NOMO-1 treated with DMSO at 0.1 percent for 48 hours (cell line): ENCODE measurements at regions not wholly inside any gene's neighbourhood (a gene's known extent, or its start where the extent isn't known, plus 50 kb on each side); places are given as distances from the start of the nearest gene placed in this dataset.
"Not testable (repeated sequence)": the region's sequence is repeated elsewhere in the genome, so short reads cannot be mapped to it uniquely, and the experiment has no call there.

Experiments
- DNase-seq: peaks from one replicate; lab custom pipeline; 2025; ENCODE audit not compliant: unreplicated experiment; lab: John Stamatoyannopoulos, UW

GRCh38 chr15:26083457-26083856, 220.3 kb upstream of the ATP10A start:
- DNase-seq = no peak

- peak; percentile 95 for DNase-seq
Observed at GRCh38 chr15:26082221-26083109, 219.3 kb upstream of the ATP10A start.

- no peak for DNase-seq
Observed at GRCh38 chr15:26081758-26082220, 218.7 kb upstream of the ATP10A start.

- DNase-seq = no peak
Observed at GRCh38 chr15:26075770-26076169, 212.6 kb upstream of the ATP10A start.

- DNase-seq = no peak
Observed at GRCh38 chr15:26073430-26074333, 210.6 kb upstream of the ATP10A start.

- no peak for DNase-seq
Observed at GRCh38 chr15:26070095-26070532, 207.0 kb upstream of the ATP10A start.

GRCh38 chr15:26069231-26069641, 206.1 kb upstream of the ATP10A start:
- DNase-seq = no peak

- DNase-seq = no peak
Observed at GRCh38 chr15:26066896-26067295, 203.8 kb upstream of the ATP10A start.

GRCh38 chr15:26065723-26066122, 202.6 kb upstream of the ATP10A start:
- no peak for DNase-seq

- DNase-seq = no peak
Observed at GRCh38 chr15:26061248-26061647, 198.1 kb upstream of the ATP10A start.

- not testable (repeated sequence) for DNase-seq
Observed at GRCh38 chr15:26056766-26057165, 193.6 kb upstream of the ATP10A start.

GRCh38 chr15:26051761-26052675, 188.9 kb upstream of the ATP10A start:
- no peak for DNase-seq

- no peak for DNase-seq
Observed at GRCh38 chr15:26050984-26051383, 187.9 kb upstream of the ATP10A start.

- no peak for DNase-seq
Observed at GRCh38 chr15:26049900-26050657, 187.0 kb upstream of the ATP10A start.

- DNase-seq = no peak
Observed at GRCh38 chr15:26048669-26049068, 185.5 kb upstream of the ATP10A start.

- DNase-seq = no peak
Observed at GRCh38 chr15:26045516-26045915, 182.4 kb upstream of the ATP10A start.

- DNase-seq = no peak
Observed at GRCh38 chr15:26043018-26043417, 179.9 kb upstream of the ATP10A start.

GRCh38 chr15:26038693-26039092, 175.6 kb upstream of the ATP10A start:
- no peak for DNase-seq

GRCh38 chr15:26037369-26037768, 174.2 kb upstream of the ATP10A start:
- no peak for DNase-seq

GRCh38 chr15:26033493-26033892, 170.4 kb upstream of the ATP10A start:
- no peak for DNase-seq
